ENCODE measurements at regions not wholly inside any gene's neighbourhood (a gene's known extent, or its start where the extent isn't known, plus 50 kb on each side); places are given as distances from the start of the nearest gene placed in this dataset.

- Histone ChIP-seq H3K4me3 (ENCODE audit: control insufficient read depth in 2 of 3, extremely low read depth in 1 of 3, insufficient read depth in 2 of 3, low read depth in 1 of 3, low read length in 3 of 3) (no peak overlapping the region), H3K27ac (ENCODE audit: control insufficient read depth, insufficient read depth, low read length) (no peak overlapping the region), H3K9me1 (ENCODE audit: control insufficient read depth, extremely low read depth, insufficient read depth, low read length) (no peaks in the 10 kb centered on the region), H3K4me2 (ENCODE audit: control insufficient read depth, extremely low read depth, insufficient read depth, low read depth, low read length) (no peak overlapping the region), H3K79me2 (ENCODE audit: control insufficient read depth, insufficient read depth, low read length) (no peaks in the 10 kb centered on the region), H3K9ac (ENCODE audit: control insufficient read depth, extremely low read depth, insufficient read depth, low read length) (no peak overlapping the region), H3K27me3 (ENCODE audit: control insufficient read depth, extremely low read depth, insufficient read depth, low read length) (no peaks in the 10 kb centered on the region), H4K20me1 (ENCODE audit: control insufficient read depth, extremely low read depth, insufficient read depth, low read length) (no peaks in the 10 kb centered on the region), H2AFZ (ENCODE audit: control insufficient read depth, low read length) (no peak overlapping the region), H3K36me3 (ENCODE audit: control insufficient read depth in 2 of 2, extremely low read depth in 1 of 2, insufficient read depth in 2 of 2, low read length in 2 of 2) (no peaks in the 10 kb centered on the region), H3K9me3 (ENCODE audit: control insufficient read depth, low read depth, low read length) (no peaks in the 10 kb centered on the region), H3K4me1 (ENCODE audit: control insufficient read depth, extremely low read depth, insufficient read depth, low read length) (no peaks in the 10 kb centered on the region)
- TF ChIP-seq EZH2 (IDR thresholded peaks at IDR 0.05; ENCODE audit: low read length) (no peak), CTCF (optimal IDR thresholded peaks at IDR 0.05 in 1 of 3, IDR thresholded peaks at IDR 0.05 in 1 of 3, conservative IDR thresholded peaks at IDR 0.05 in 1 of 3; ENCODE audit: extremely low read depth in 1 of 3, insufficient read depth in 2 of 3, low read length in 3 of 3) (no peak)
- no peak for DNase-seq (ENCODE audit: low read depth, low spot score)
- no peak for FAIRE-seq
- dilution Hi-C loops (cut with MboI; ENCODE audit: extremely low pct_ligation_motif_present, low sequenced_read_pairs), result no loop called here
Measured at GRCh38 chr2:234845602-234846590, 105.9 kb upstream of the SH3BP4 start.

- DNase-seq (ENCODE audit: low read depth, low spot score), result no peak
- H3K36me3 ChIP-seq (ENCODE audit: control insufficient read depth in 2 of 2, extremely low read depth in 1 of 2, insufficient read depth in 2 of 2, low read length in 2 of 2), result no peaks in the 10 kb centered on the region
- H3K27ac ChIP-seq (ENCODE audit: control insufficient read depth, insufficient read depth, low read length), result no peak overlapping the region
- dilution Hi-C loops (cut with MboI; ENCODE audit: extremely low pct_ligation_motif_present, low sequenced_read_pairs), result no loop called here
- no peaks in the 10 kb centered on the region for H4K20me1 ChIP-seq (ENCODE audit: control insufficient read depth, extremely low read depth, insufficient read depth, low read length)
- peaks cover 8% of the 10 kb centered on the region for H3K4me1 ChIP-seq (ENCODE audit: control insufficient read depth, extremely low read depth, insufficient read depth, low read length)
- no peaks in the 10 kb centered on the region for H3K9me1 ChIP-seq (ENCODE audit: control insufficient read depth, extremely low read depth, insufficient read depth, low read length)
- no peaks in the 10 kb centered on the region for H3K27me3 ChIP-seq (ENCODE audit: control insufficient read depth, extremely low read depth, insufficient read depth, low read length)
- H2AFZ ChIP-seq (ENCODE audit: control insufficient read depth, low read length), result no peak overlapping the region
- no peak overlapping the region for H3K4me2 ChIP-seq (ENCODE audit: control insufficient read depth, extremely low read depth, insufficient read depth, low read depth, low read length)
- TF ChIP-seq EZH2 (IDR thresholded peaks at IDR 0.05; ENCODE audit: low read length), result no peak
- no peak for TF ChIP-seq CTCF (optimal IDR thresholded peaks at IDR 0.05 in 1 of 3, IDR thresholded peaks at IDR 0.05 in 1 of 3, conservative IDR thresholded peaks at IDR 0.05 in 1 of 3; ENCODE audit: extremely low read depth in 1 of 3, insufficient read depth in 2 of 3, low read length in 3 of 3)
- no peaks in the 10 kb centered on the region for H3K9me3 ChIP-seq (ENCODE audit: control insufficient read depth, low read depth, low read length)
- H3K79me2 ChIP-seq (ENCODE audit: control insufficient read depth, insufficient read depth, low read length), result no peaks in the 10 kb centered on the region
- no peak overlapping the region for H3K4me3 ChIP-seq (ENCODE audit: control insufficient read depth in 2 of 3, extremely low read depth in 1 of 3, insufficient read depth in 2 of 3, low read depth in 1 of 3, low read length in 3 of 3)
- H3K9ac ChIP-seq (ENCODE audit: control insufficient read depth, extremely low read depth, insufficient read depth, low read length), result no peak overlapping the region
- FAIRE-seq, result no peak
Measured at GRCh38 chr2:234843411-234843810, 108.4 kb upstream of the SH3BP4 start.

Data from keratinocyte (primary cell).